GM19240 (cell line): ENCODE measurements at regions not wholly inside any gene's neighbourhood (a gene's known extent, or its start where the extent isn't known, plus 50 kb on each side); places are given as distances from the start of the nearest gene placed in this dataset.
"Not testable (repeated sequence)": the region's sequence is repeated elsewhere in the genome, so short reads cannot be mapped to it uniquely, and the experiment has no call there.

Experiments used
- DNase-seq: peaks from one replicate; pipeline ENCODE4 v3.0.0; 2011; ENCODE audit warnings: low spot score; ENCODE audit not compliant: insufficient read length

DNA sequence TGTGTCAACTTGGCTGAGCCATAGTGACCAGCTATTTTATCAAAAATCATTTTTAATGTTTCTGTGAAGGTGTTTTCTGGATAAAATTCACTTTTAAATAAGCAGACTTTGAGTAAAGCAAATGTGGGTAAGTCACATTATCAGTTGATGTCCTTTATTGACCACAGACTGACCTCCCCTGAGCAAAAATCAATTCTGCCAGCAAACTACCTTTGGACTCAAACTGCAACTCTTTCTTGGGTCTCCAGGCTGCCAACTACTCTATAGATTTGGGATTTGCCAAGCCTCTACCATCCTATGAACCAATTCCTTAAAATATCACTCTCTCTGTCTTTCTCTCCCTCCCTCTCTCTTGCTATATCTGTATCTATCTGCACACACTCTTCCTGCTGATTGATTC, 1571.7 kb upstream of the NUDT12 start:
- no peak for DNase-seq

DNA sequence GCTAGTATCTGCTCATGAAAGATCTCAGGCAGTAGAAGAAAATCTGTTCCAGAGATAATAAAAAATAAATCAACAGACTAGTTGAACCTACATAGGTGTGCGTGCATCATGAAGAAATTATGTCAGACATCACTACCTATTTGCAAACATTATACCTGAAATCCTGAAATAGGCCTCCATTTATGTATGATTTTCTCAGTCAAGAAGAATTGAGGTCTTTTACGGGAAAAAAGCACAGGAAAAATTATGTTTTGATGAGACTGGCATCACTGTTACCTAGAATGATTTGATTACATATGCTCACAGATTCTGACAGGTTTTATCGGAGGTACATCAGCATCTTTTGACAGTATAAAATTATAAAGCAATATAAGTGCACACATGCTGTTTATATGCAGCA, 1570.5 kb upstream of the NUDT12 start:
- DNase-seq = no peak

DNA sequence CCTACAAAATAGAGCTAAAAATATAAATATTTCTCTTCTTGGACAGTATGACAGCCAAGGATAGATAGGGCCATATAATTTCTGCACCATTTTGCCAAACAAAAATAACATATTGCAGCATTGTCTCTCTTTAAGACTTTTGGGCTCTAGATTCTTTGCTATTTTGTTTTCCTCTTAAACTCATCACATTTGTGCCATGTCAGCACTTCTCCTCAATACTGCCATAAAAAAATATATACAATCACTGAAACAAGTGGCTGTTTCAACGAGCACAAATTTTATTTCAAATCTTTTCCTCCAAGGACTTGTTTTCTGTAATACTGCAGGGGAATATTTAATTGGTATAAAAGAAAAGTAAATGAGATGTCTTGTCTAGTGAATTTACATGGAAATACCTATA, 1570.0 kb upstream of the NUDT12 start:
- DNase-seq = no peak

DNA sequence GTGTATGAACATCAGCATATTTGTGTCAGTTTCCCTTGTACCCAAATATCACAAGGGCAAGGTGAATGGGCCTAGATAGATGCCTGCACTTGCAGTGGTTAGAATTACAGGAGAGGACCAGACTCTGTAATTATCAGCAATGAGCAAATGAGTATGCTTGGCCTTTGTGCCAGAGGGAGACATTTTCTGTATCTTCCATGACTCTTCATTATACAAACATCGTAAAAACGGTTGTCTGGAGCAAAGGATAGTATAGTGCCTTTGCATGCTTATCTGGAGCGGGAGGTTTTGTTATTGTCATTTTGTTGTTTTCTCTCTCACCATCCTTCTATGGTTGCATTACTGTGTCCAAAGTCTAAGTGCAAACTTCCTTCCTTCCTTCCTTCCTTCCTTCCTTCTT, 1568.5 kb upstream of the NUDT12 start:
- no peak for DNase-seq

DNA sequence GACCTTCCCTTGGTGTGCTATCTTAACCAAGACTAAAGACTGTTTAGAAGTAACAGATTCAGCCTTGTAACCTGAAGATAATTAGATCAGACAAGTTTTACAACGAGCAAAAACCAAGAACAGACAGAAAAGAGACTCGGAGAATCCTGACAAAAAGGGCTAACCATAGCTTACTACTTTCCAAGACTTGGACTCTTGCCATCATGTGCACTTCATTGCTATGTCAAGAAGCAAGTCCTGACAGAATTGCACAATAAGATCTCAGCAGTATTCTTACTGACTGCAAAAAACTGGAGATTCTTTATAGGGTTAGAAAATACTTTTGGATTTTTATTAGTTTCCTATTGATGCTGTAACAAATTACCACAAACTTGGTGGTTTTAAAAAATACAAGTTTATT, 1539.0 kb upstream of the NUDT12 start:
- no peak for DNase-seq

DNA sequence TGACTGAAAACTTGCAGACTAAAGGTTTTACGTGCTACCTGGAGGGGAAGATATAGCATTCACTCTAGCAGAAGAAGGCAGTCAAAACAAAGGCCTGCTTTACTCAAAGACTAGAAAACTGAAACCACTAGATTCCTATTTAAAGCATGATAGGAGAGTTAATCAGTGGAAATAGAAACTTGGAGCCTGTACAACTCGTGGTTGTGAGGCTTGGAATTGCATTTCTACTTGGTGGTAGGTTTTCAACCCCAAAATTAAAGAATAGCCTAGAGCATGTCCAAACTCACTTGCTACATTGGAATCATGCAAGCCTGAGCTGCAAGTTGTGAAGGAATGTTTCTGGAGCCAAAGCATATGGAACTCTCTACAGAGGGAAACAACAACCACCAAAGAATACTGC, 1526.4 kb upstream of the NUDT12 start:
- DNase-seq = no peak

DNA sequence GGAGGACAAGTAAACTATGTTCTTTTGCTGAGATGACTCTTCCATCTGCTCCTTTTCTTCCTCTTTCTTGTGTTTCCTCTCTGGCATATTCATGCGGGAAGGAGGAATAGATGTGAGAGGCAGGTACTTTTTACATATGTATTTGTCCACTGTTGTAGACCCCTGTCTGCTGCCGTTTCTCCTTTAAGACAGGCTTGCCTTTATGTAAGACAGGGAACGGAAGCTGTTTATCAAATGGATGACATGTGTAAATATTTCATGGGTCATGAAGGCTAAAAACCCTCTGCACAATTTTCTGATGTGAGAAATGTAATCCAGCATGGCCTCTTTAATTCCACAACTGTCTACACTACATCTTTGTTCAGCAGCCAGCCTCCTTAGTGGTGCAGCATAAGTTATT, 1525.5 kb upstream of the NUDT12 start:
- no peak for DNase-seq

DNA sequence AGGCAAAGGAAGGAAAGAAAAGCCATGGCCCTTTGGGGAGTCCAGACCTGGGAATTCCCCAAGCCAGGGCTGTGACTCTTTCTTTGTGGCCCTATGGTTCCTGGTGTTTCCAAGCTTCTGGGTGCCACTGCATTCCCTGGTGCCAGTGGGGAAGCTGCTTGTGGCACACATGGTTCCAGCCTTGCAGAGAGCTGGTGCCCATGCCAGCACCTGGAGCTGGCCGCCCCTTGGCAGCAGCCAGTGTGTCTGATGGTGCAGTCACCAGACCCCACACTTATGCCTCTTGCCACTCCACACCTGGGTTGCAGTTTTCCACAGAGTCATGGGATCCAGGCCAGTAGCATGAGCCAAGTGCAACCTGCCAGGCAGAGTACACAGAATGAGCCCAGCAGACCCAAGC, 1495.3 kb upstream of the NUDT12 start:
- no peak for DNase-seq

DNA sequence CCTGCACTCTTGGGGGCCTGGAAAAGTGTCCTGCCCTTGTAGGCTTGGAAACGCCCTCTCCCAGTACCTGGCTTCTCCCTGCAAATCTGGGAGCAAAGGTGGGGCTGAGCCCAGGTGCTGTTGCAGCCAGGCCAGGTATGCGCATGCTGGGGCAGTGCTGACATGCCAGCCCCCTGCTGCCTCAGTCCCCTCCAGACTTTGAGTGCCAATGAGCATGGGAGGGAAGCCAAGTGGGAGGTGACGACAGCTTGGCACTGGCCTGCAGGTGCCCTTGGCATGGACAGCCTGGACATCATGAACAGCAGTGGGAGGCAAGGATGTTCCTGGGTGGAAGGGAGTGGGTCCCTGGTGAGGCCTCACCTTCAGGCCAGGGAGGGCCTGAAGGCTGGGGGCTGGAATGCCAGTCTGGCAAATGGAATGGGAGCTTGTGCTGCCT, 1494.4 kb upstream of the NUDT12 start:
- no peak for DNase-seq

DNA sequence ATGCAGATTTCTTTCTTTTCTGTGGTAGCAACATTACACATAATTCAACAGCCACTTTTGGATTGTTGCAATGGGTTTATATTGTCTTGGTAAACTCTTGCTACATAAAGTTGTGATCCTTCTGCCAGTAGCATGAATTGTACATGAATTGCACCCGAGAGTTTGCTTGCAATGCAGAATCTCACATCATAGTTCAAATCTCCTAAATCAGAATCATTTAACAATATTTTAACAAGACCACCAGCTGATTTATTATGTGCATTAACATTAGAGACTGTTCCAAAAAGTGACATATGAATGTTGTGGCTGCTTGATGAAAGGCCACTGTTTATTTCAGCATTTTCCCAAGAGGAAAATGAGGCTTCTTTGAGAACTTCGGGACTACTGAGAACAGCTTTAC, 1491.8 kb upstream of the NUDT12 start:
- DNase-seq = no peak

DNA sequence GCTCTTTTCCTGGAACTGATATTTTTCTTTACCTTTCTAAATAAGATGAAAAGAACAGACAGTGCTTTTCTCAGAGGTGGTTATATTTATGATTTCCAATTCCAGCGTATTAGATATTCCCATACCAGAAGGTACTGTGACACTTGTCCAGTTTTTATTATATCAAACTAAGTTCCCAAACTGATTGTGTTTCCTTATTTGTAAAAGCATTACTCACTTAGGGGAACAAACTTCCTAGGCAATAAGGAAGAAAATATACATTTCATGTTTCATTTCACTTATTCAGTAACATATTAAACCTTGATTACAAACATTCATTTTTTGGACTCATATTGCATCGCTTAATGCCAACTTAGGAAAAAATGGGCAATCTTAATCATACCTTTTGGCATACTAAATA, 1480.0 kb upstream of the NUDT12 start:
- DNase-seq = no peak

DNA sequence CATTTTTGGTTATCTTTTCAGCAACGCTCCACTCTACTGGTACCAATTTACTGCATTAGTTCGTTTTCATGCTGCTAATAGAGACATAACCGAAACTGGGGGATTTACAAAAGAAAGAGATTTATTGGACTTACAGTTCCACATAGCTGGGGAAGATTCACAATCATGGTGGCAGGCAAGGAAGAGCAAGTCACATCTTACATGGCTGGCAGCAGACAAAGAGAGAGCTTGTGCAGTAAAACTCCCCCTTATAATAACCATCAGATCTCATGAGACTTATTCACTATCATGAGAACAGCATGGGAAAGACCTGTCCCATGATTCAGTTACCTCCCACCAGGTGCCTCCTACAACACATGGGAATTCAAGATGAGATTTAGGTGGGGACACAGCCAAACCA, 1474.2 kb upstream of the NUDT12 start:
- not testable (repeated sequence) for DNase-seq

DNA sequence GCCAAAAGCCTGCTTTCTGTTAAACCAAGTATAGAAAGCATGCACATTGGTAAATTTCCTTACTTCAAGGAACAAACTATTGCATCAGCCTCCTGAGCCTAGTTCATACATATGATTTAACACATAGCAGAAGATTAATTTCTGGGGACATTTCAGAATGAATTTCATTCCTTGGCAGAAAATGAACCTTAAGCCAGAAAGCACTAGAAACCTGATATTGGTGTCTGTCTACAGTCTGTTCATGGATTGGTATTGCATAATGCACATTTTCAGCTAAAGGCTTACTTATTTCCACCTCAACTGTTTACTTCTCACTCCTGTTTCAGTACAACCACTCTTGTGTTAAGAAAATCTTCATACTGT, 1471.8 kb upstream of the NUDT12 start:
- no peak for DNase-seq

DNA sequence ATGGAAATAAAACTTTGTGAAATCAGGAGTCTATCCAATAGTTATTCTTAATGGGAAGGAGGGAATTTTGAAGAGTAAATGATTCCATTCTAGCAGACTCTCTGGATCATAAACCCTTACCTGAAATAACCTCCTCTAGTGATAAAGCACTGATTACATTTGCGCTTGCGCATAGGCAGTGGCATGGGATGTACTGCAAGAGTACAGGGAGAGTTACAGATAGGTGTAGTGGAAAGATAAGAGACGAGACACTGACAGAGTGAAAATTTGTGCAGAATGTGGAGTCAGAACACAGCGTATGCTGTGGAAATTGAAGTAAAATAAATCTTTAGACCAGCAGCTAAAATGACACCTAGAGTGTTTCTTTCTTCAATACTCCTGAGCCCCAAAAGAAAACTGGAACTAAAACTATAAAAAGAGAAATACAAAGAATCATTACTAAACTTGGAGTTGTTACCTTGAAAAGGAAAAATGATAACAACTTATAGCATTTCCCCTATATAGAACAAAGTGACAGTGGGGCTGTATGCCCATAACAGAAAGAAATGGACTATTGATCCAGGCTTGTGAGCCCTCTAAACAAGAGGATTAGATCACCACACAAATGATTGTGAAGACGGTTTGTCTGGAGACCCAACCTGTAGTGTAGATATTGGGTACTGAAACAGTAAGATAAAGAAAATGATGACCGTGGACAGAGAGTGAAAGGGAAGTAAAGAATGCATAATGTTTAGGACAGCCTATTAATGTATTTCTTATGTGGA, 1471.2 kb upstream of the NUDT12 start:
- DNase-seq = no peak

DNA sequence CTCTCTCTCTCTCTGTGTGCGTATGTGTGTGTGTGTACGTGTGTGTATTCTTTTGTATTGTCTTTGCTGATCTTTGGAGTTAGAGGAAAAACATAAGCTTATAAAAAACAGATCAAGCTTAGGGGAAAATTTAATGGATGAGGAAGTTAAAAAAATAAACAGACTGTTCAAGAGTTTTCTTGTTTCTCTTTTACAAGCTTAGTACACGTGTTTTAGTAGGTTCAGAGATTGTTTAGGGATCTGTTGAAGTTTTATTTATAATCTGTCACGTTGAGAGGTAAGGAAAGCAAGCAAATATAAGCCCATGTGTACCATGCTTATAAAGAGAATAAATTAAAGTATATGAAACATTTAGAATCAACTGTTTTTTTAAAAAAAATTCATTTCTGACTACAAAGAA, 1470.3 kb upstream of the NUDT12 start:
- no peak for DNase-seq

DNA sequence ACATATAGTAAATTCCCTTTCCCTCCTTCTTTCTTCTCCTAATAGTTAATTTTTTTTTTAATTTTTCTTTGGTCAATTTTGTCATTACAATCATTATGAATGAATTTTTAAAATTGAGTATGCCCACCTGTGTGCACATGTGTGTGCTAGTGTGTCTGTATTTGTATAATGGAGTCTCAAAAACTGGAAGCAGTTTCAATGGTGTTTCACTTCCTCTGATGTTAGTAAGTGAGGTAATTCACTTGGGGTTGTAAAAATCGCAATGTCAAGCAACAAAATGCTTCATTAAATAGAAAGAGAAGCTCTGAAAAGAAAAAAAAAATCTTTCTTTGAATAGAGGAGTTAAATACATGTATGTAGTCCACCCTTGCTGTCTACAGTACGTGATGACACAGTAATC, 1467.6 kb upstream of the NUDT12 start:
- no peak for DNase-seq

DNA sequence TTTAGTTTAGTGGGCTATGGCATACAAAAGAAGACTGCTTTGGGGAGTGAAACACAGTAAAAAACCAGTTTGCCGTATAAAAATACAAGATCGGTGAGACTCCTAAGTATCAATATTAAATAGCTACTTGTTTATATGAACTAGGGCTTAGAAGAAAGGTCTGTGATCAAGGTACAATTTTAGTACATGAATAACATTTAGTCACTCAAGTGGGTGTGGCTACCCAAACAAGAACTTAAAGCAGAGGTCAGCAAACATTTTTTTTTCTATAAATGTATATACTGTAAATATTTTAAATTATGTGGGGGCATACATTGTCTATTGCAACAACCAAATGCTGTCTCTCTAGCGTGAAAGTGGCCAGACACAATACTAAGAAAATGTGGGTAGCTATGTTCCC, 1452.5 kb upstream of the NUDT12 start:
- DNase-seq = no peak

DNA sequence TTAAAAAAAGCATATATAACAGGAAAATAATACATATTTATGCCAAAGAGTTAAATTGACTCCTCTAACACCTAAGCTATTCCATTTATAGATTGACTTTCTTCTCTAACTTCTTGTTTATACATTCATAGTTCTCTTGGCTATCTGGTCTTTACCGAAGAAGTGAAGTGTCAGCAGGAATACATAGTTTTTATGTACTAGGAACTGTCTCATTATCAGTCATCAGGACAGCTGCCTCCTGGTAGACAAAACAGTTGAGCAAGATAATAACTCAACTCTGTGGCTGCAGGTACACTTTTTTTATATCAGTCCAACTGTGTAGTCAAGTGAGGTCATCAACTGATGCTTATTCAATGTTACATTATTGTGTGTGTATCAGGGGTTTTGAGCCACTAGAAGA, 1436.0 kb upstream of the NUDT12 start:
- DNase-seq = no peak

DNA sequence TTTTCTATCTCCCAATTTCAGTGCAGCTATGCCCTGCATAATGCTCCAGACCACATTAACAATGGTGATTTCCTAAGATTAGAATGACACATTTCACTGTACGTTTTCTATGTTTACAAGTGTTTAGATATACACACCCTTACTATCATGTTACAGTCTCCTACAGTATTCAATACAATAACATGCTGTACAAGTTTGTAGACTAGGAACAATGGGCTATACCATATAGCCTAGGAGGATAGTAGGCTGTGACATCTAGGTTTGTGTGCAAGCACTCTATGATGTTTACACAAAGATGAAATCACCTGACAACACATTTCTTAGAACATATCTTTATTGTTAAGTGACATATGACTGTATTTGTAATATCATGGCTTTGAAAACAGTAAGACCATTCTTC, 1435.6 kb upstream of the NUDT12 start:
- DNase-seq = no peak

DNA sequence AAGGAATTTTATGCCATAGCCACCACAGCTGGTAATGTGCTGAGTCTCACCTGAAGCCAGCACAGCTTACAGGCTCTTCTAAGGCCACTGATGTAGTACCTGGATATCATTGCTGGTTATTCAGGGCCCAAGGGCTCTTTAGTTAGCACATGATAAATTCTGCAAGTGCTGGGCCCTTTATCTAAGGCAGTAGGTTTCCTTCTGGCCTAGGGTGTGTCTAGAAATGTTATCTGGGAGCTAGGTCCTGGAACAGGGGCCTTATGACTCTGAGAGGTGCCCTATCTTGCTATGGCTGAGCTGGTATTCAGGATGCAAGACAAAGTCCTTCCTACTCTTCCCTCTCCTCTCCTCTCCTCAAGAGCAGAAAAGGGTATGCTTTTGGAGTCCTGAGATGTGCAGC, 1424.5 kb upstream of the NUDT12 start:
- no peak for DNase-seq

DNA sequence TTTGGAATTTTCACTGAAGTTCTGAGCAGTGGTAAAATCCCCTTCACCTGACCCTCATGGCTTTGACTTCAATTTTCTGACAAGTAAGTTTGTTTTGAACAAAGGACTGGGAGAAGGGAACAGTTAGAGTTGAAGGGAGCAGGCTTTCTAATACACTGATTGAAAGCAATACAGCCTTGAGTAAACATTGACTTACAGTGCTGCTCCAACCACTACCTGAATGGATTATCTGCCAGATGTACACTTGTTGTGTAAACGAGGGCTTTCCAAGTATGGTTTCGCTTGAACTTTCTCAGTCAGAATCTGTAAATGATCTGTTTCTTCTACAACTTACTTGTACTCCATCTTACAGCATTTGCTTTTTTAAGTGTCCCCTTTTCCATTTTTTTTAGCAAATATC, 1414.9 kb upstream of the NUDT12 start:
- no peak for DNase-seq

DNA sequence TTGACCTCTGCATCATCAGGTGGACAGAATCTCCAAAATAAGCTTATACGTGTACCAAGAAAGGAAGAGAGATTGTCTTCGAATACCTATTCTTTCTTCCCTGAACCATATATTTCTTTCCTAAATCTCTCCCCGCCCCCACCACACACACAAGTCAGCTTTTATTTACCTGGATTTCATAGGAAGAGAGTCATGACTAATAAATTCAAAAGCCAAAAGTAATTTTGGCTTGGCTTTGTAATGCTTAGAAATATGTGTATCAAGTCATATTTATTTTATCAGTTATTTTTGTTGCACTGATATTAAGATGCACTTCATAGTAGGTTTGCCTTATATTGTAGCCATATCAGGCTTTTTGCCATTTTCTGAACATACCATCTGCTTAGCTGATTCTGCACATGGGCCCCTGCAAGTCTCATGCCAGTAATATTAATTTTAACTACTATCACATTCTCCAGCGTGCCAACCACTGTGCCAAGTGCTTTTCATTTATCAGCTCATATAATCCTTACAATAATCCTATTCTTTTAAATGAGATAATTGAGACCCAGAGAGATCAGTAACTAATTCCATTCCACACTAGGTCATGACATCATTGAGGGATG, 1405.3 kb upstream of the NUDT12 start:
- DNase-seq = no peak

DNA sequence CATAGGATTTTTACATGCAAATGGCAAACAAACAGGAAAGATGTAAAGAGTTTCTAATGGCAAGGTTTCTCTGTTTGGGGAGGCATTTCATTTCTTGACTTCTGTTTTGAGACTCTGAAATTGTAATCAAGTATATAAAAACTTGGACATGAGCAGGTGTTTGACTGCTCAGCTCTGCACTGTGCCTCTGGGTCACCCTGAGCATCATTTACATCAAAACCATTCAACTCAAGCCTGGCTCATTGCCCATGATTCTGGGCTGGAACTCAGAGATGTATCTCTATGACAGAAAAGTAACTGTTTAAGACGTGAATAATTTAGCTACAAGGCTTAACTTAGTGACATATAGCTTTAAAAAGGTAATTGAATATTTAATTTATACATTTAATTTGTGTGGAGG, 1402.4 kb upstream of the NUDT12 start:
- no peak for DNase-seq

DNA sequence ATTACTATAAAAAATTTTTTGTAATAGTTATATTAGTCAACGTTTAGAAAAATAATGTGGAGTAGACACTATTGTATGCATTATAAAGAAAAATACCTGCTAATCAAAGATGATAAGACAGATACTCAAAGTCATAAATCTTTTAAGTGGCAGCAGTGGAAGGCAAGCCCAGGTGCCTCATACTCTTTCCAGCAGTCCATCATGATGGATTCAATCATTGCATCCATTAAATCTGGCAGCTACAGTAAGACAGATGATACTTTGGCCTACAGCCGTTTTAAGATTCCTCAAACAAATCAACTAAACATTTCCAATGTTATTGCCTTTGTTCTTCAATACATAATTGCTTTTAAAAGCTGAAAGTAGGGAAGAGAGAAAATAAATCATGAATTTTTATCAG, 1392.9 kb upstream of the NUDT12 start:
- no peak for DNase-seq
